Astrocyte (in vitro differentiated cells and primary cell): ENCODE measurements at regions not wholly inside any gene's neighbourhood (a gene's known extent, or its start where the extent isn't known, plus 50 kb on each side); places are given as distances from the start of the nearest gene placed in this dataset.

Source experiments
- DNase-seq: peaks from one replicate; pipeline ENCODE4 v3.0.0-alpha.2; 2010; ENCODE audit warnings: low read depth
- FAIRE-seq: peaks from 2 replicates; lab custom pipeline; 2011; peaks lifted over from hg19 to GRCh38; lab: Jason Lieb, UNC
- H2AFZ ChIP-seq: 2 replicates; pipeline ENCODE4 v1.6.0; 2012; ENCODE audit warnings: low read depth, low read length, inconsistent platforms
- H3K27ac ChIP-seq: 2 replicates; pipeline ENCODE4 v1.5.1; 2011; ENCODE audit warnings: low read depth, low read length, inconsistent platforms
- H3K27me3 ChIP-seq: 2 replicates; pipeline ENCODE4 v1.6.0; 2011; ENCODE audit warnings: low read length, inconsistent platforms; ENCODE audit not compliant: insufficient read depth
- H3K36me3 ChIP-seq: 2 replicates; pipeline ENCODE4 v1.5.1; 2011; ENCODE audit warnings: low read length, inconsistent platforms; ENCODE audit not compliant: insufficient read depth
- H3K4me1 ChIP-seq: 2 replicates; pipeline ENCODE4 v1.5.1; 2011; ENCODE audit warnings: low read length, inconsistent platforms; ENCODE audit not compliant: insufficient read depth
- H3K4me2 ChIP-seq: 2 replicates; pipeline ENCODE4 v1.6.0; 2012; ENCODE audit warnings: low read length, inconsistent platforms
- H3K4me3 ChIP-seq: 2 replicates; pipeline ENCODE4 v1.5.1; 2011; ENCODE audit warnings: low read depth, mild to moderate bottlenecking, low read length, inconsistent platforms; ENCODE audit not compliant: insufficient read depth
- H3K79me2 ChIP-seq: 2 replicates; pipeline ENCODE4 v1.6.0; 2012; ENCODE audit warnings: mild to moderate bottlenecking, low read length, inconsistent platforms; ENCODE audit not compliant: insufficient read depth
- H3K9ac ChIP-seq: 2 replicates; pipeline ENCODE4 v1.6.0; 2012; ENCODE audit warnings: mild to moderate bottlenecking, low read length, inconsistent platforms
- H3K9me3 ChIP-seq: 2 replicates; pipeline ENCODE4 v1.5.1; 2012; ENCODE audit warnings: low read depth, mild to moderate bottlenecking, low read length, inconsistent platforms; ENCODE audit not compliant: insufficient read depth
- H4K20me1 ChIP-seq: 2 replicates; pipeline ENCODE4 v1.6.0; 2012; ENCODE audit warnings: low read length, inconsistent platforms; ENCODE audit not compliant: insufficient read depth
- H3K27ac Mint-ChIP-seq: one replicate; pipeline ENCODE4 v1.8.0; 2021; ENCODE audit warnings: mild to moderate bottlenecking, mixed read lengths; ENCODE audit not compliant: unreplicated experiment
- H3K27me3 Mint-ChIP-seq: one replicate; pipeline ENCODE4 v1.8.0; 2021; ENCODE audit warnings: low read depth, mixed read lengths; ENCODE audit not compliant: unreplicated experiment
- H3K36me3 Mint-ChIP-seq: one replicate; pipeline ENCODE4 v1.8.0; 2021; ENCODE audit warnings: low read depth, mixed read lengths; ENCODE audit not compliant: unreplicated experiment
- H3K4me1 Mint-ChIP-seq: one replicate; pipeline ENCODE4 v1.8.0; 2021; ENCODE audit warnings: low read depth, mixed read lengths; ENCODE audit not compliant: unreplicated experiment
- H3K4me3 Mint-ChIP-seq: one replicate; pipeline ENCODE4 v1.8.0; 2021; ENCODE audit warnings: mild to moderate bottlenecking, moderate library complexity, mixed read lengths; ENCODE audit not compliant: unreplicated experiment
- H3K9me3 Mint-ChIP-seq: one replicate; pipeline ENCODE4 v1.8.0; 2021; ENCODE audit warnings: mild to moderate bottlenecking, mixed read lengths; ENCODE audit not compliant: unreplicated experiment
- CTCF ChIP-seq: IDR thresholded peaks from 2 replicates; pipeline ENCODE4 v1.5.1; 2011; ENCODE audit warnings: low read depth, mild to moderate bottlenecking, inconsistent platforms, low read length, moderate library complexity; ENCODE audit not compliant: insufficient read depth
- EZH2 ChIP-seq: IDR thresholded peaks from 2 replicates; pipeline ENCODE4 v1.6.1; 2012; ENCODE audit warnings: mild to moderate bottlenecking, low read length, inconsistent platforms; ENCODE audit not compliant: insufficient read depth

- no peaks in the 10 kb centered on the region for H4K20me1 ChIP-seq
- H3K27me3 ChIP-seq = no peaks in the 10 kb centered on the region
- H3K27ac ChIP-seq = peak overlapping the region; percentile 72
- DNase-seq (no peak), FAIRE-seq (no peak)
- no peak overlapping the region for H3K4me3 Mint-ChIP-seq
- H3K4me1 ChIP-seq = peaks cover 50% of the 10 kb centered on the region
- H3K27ac Mint-ChIP-seq = no peak overlapping the region
- no peaks in the 10 kb centered on the region for H3K36me3 ChIP-seq
- H3K9me3 Mint-ChIP-seq = no peaks in the 10 kb centered on the region
- H3K9me3 ChIP-seq = no peaks in the 10 kb centered on the region
- no peak overlapping the region for H3K9ac ChIP-seq
- peaks cover 8% of the 10 kb centered on the region for H3K27me3 Mint-ChIP-seq
- H3K36me3 Mint-ChIP-seq = no peaks in the 10 kb centered on the region
- peaks cover 27% of the 10 kb centered on the region for H3K4me1 Mint-ChIP-seq
- no peak overlapping the region for H2AFZ ChIP-seq
- peak overlapping the region; percentile 60 for H3K4me2 ChIP-seq
- TF ChIP-seq CTCF (no peak), EZH2 (no peak)
- H3K79me2 ChIP-seq = no peaks in the 10 kb centered on the region
- no peak overlapping the region for H3K4me3 ChIP-seq
Measured at GRCh38 chr11:130637566-130637965, 189.1 kb downstream of the ADAMTS15 start.

GRCh38 chr11:130638033-130638432, 189.6 kb downstream of the ADAMTS15 start:
- H3K36me3 Mint-ChIP-seq = no peaks in the 10 kb centered on the region
- H3K4me1 ChIP-seq = peaks cover 50% of the 10 kb centered on the region
- no peaks in the 10 kb centered on the region for H3K79me2 ChIP-seq
- H3K27me3 ChIP-seq = no peaks in the 10 kb centered on the region
- no peak for DNase-seq
- H3K4me3 ChIP-seq = no peak overlapping the region
- H3K27ac ChIP-seq = no peak overlapping the region
- H3K36me3 ChIP-seq = no peaks in the 10 kb centered on the region
- H3K27ac Mint-ChIP-seq = no peak overlapping the region
- no peak for TF ChIP-seq CTCF
- H3K4me2 ChIP-seq = no peak overlapping the region
- peaks cover 11% of the 10 kb centered on the region for H3K27me3 Mint-ChIP-seq
- no peak overlapping the region for H2AFZ ChIP-seq
- no peak for FAIRE-seq
- H3K9ac ChIP-seq = no peak overlapping the region
- no peaks in the 10 kb centered on the region for H3K9me3 ChIP-seq
- no peaks in the 10 kb centered on the region for H3K9me3 Mint-ChIP-seq
- H4K20me1 ChIP-seq = no peaks in the 10 kb centered on the region
- H3K4me1 Mint-ChIP-seq = peaks cover 27% of the 10 kb centered on the region
- no peak overlapping the region for H3K4me3 Mint-ChIP-seq

DNA sequence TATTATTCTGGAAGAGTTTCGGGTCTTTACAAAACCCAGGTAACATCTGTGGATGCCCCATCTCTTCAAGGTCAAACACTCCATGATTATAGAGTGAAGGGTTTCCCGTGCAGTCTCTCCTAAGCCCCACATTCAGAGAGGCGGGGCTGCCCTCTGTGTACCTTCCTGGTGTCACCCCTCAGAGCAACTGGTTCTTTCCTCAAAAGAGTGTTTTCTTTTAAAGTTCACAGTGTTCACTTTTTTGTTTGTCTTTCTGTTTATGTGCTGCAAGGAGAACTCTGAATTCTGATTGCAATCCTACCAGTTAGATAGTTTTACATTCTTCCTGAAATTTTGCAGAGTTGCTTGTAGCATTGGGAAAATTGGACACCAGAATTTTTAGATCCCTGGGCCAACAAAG, 190.2 kb downstream of the ADAMTS15 start:
- no peak overlapping the region for H3K4me2 ChIP-seq
- H3K4me1 Mint-ChIP-seq = peaks cover 21% of the 10 kb centered on the region
- no peaks in the 10 kb centered on the region for H3K36me3 Mint-ChIP-seq
- no peak overlapping the region for H3K27ac ChIP-seq
- no peaks in the 10 kb centered on the region for H3K9me3 Mint-ChIP-seq
- no peak overlapping the region for H3K4me3 Mint-ChIP-seq
- no peaks in the 10 kb centered on the region for H3K36me3 ChIP-seq
- H3K79me2 ChIP-seq = no peaks in the 10 kb centered on the region
- no peak for TF ChIP-seq CTCF
- TF ChIP-seq EZH2 = no peak
- H3K4me3 ChIP-seq = no peak overlapping the region
- no peak for DNase-seq
- no peak overlapping the region for H3K27ac Mint-ChIP-seq
- H4K20me1 ChIP-seq = no peaks in the 10 kb centered on the region
- no peak for FAIRE-seq
- peaks cover 11% of the 10 kb centered on the region for H3K27me3 Mint-ChIP-seq
- no peak overlapping the region for H2AFZ ChIP-seq
- no peaks in the 10 kb centered on the region for H3K9me3 ChIP-seq
- peaks cover 44% of the 10 kb centered on the region for H3K4me1 ChIP-seq
- H3K9ac ChIP-seq = no peak overlapping the region
- no peaks in the 10 kb centered on the region for H3K27me3 ChIP-seq
